T-helper 1 cell treated with Interleukin-12 subunit alpha and Interleukin-12 subunit beta and Interleukin-4 antibody, amounts not matched to agents 30 ng/mL and 1 ng/mL, for 36 hours (primary cell): ENCODE measurements at regions not wholly inside any gene's neighbourhood (a gene's known extent, or its start where the extent isn't known, plus 50 kb on each side); places are given as distances from the start of the nearest gene placed in this dataset.

ENCODE experiments used
- intact Hi-C: fragments of 100-400 bp; cut with micrococcal nuclease; formaldehyde crosslinking; loops from one replicate; pipeline ENCODE4 v1.15.1; 2024

DNA sequence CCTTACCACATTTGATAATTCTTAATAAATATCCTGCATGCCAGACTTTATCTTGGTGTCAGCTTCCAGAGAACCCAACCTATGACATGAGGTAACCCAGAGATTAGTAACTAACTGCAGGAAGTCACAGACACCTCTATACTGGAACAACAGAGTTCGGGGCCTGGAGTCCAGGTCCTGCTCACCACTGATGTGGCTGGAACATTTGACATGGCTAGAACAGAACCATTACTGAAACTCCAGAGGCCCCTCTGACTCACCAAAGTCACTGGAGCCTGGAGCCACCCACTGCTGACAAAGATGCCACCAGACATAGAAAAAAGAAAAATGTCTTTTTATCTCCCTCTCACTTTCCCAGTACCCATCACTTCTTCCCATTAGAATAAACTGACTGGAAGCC is 403.7 kb downstream of the MID1IP1 start:
- intact Hi-C loops, result no loop called here

DNA sequence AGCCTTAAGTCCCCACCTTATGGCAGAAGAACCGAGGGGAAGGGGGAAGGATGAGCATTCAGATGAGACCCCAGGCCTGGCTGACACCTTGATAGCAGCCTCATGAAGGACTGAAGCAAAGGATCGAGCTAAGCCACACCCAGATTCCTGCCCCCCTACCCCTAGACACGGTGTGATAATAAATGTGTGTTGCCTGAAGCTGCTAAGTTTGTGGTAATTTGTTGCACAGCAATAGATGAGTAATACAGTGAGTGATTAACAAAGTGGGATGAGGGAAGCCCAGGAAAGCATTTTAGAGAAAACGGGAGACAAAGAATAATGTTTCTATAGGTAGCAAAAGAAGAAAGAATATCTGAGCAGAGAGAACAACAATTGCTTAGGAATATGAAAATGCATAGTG is 404.2 kb downstream of the MID1IP1 start:
- intact Hi-C loops, result no loop called here

- intact Hi-C loops, result no loop called here
Measured at GRCh38 chrX:39206399-39207145, 405.3 kb downstream of the MID1IP1 start.

- intact Hi-C loops, result no loop called here
Measured at GRCh38 chrX:39211501-39211900, 410.2 kb downstream of the MID1IP1 start.

- intact Hi-C loops, result no loop called here
Measured at GRCh38 chrX:39212456-39212855, 411.2 kb downstream of the MID1IP1 start.

DNA sequence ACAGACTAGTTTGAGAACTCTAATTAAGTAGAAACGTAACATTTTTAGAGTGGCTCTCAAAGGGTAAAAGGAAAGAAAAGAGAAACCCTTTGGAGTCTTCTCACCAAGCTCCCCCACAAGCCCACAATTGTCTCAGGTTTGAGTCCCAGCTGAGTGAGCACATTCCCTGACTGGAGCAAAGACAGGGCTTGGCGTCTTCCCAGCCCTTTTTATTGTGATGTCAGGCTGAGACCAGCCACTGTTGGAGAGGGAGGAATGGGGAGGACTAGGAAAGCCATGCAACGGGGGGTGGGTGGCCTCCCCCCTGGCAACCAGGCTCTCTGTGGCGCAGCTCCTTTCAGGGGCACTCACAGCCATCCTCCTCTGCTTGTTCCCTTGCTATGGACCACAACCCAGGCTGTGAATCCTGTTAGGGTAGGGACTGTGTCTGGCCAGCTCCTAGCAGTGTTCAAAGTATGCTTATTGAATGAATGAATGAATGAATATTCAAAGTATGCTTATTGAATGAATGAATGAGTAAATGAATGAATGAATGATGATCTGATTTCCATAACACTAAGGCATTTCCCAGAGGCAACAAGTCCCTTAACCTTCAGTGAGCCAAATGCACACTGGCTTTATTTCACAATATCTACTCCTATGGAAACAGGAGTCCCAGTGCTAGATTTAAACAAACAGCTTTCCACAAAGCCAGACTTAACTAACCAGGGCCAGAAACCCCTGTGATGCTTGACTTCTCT is 413.3 kb downstream of the MID1IP1 start:
- intact Hi-C loops, result no loop called here

- intact Hi-C loops, result no loop called here
Measured at GRCh38 chrX:39220952-39221351, 419.7 kb downstream of the MID1IP1 start.

DNA sequence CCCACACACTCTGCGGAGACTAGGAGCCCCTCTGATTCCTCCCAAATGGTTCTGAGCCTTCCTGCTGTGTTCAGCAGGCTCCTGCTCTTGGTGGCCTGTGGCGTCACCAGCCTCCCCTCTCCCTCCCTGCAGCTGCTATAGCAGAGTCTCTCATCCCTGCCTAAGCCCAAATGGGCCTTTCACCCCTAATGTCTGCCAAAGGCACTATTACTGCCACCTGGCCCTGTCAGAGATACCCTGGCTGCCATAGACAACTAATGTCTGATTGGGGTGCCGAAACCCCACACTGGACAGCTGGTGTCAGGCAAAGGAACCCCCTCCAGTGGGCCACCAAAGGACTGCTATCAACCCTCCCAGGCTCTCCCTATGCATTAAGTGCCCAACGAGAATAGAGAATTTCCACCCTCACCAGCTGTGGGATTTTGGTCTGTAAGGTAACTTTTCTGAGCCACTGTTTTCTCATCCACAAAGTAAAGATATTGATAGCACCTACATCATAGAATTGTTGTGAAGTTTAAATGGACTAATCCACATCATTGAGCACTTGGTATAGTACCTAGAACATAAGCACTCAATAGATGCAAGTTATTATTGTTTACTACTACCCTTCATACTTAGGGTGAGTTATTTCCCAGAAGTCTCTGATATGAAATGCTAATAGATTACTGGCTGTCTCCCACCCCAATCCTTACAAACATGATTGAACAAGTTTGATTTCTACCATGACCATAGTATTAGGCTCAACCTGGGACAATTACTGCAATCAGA is 421.3 kb downstream of the MID1IP1 start:
- intact Hi-C loops, result no loop called here

DNA sequence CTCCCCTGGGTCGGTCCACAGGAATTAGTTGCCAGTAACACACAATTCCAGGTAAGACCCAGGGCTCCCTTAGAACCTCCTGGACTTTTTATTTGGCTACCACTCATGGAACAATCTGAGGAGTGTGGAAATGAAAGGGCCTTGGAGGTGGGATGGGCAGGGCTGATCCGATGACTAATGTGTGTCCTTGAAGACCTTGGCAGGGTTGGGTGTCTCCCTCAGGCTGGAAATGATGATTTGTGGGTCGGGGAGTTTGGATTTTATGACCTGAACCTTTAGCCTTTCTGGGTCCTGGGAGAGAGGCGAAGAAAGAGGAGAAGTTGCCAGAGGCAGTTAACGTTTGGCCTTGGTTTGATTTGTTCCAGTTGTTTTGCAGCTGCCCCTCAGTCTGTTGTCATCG is 425.0 kb downstream of the MID1IP1 start:
- intact Hi-C loops, result no loop called here

DNA sequence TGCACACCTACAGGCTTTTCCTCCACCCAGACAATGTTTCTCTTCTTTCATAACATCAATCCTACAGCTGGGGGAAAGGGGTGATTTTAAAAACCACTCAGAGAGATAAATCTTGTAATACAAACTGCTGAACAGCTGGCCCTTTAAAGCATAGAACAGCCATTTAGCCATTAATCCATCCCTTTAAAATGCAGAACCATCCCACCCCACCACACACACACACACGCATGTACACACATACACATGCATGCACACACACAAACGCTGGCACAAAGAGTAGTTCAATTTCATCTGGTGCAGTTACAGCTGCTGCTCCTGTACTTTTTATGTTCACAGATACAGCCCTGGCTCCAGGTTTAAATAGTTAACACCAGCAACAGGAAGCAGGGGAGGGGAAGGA is 426.1 kb downstream of the MID1IP1 start:
- intact Hi-C loops, result no loop called here

- intact Hi-C loops, result no loop called here
Measured at GRCh38 chrX:39238006-39238405, 436.7 kb downstream of the MID1IP1 start.

DNA sequence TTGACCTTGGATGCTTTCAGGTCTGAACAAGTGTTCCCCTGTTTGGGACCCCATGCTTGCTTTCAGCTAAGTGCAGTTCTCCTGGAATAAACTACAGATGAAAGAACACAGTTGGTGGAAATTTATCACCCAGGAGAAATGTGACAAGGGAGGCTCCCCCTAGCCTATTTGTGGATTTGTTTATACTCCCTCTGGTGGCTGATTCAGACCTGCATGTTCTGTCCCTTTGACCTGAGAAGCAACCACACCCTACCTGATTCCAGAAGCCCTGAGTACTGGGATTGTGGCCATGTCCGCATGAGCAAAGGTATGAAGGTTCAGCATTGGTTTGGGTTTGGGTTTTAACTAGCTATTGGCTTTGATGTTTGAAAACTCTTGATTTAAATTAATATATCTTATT is 440.9 kb downstream of the MID1IP1 start:
- intact Hi-C loops, result loop anchor here (1.0 kb wide), 2 partner anchors 80 to 488 kb away; no protein-coding TSS in a partner anchor

DNA sequence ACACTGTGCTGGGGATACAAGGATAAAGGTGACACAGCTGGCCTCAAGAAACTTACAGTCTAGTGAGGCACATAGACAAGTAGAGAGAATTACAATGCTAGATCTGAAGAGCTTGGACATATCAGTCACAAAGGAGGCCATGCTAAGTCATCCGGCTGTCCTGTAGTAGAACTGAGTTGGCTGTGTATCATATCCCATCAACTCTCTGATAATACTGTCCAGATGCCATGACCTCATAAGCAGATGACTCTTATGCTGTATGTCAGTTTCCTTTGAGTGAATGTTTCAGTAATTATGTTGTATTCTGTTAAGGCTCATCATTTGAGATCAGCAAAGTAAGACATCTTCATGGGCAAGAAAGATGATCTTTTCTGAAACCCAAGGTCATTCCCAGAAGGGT is 442.9 kb downstream of the MID1IP1 start:
- intact Hi-C loops, result no loop called here

- intact Hi-C loops, result no loop called here
Measured at GRCh38 chrX:39245024-39245423, 443.8 kb downstream of the MID1IP1 start.

GRCh38 chrX:39247536-39247935 is 446.3 kb downstream of the MID1IP1 start:
- intact Hi-C loops, result no loop called here

DNA sequence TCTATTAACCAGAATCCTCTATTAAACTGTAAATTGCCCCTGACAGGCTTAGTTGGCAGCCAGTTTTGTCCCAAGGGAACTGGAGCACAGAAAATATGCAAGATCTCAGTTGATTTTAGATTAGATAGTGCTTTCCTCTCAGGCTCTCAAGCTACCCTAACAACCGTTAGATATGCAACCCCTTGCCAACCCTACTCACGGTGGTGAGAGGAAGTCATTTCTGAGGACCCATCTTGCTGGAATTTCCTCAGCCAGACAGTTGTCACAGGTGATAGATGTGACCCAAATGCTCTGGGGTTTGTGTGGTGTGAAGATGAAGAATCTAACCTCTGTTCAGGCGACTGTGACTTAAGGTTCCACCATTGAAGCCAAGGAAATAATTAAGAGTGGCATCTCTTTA is 447.1 kb downstream of the MID1IP1 start:
- intact Hi-C loops, result no loop called here

- intact Hi-C loops, result no loop called here
Measured at GRCh38 chrX:39249999-39250398, 448.7 kb downstream of the MID1IP1 start.

- intact Hi-C loops, result no loop called here
Measured at GRCh38 chrX:39251995-39252394, 450.7 kb downstream of the MID1IP1 start.

DNA sequence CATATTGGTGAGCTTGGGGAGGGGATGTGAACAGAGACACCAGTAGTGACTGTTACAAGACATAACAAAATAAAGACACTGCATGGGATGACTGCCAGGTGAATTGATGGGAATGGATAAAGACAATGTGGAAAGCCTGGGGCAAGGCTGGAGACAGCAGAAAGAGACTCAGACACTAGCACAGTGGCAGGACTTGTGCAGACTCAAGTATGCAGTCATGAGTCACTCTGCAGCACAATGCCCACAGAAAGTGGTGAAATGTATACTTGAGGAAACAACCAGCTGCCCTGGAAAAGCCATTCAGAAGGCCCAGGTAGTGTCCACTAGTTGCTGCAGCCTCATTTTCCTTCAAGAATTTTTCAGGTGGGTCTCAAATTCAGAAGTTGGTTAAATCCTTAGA is 452.3 kb downstream of the MID1IP1 start:
- intact Hi-C loops, result no loop called here

DNA sequence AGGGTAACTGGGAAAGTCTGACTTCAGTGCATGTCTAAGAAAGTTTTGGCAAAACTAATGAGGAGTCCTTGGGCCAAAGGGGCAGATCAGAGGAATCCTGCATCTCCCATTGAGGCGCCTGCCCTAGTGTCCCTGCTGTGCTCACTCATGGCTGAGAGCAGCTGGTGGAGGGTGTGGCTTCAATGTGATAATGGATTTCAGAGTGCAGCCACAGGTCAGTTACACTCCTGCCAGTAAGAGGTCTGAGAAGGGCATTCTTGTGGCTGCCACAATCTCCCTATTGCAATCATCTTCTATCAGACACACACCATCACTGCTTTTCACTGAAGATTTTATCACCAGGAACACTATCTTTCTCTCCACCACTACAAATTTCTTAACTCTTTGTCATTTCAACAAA is 457.1 kb downstream of the MID1IP1 start:
- intact Hi-C loops, result no loop called here

DNA sequence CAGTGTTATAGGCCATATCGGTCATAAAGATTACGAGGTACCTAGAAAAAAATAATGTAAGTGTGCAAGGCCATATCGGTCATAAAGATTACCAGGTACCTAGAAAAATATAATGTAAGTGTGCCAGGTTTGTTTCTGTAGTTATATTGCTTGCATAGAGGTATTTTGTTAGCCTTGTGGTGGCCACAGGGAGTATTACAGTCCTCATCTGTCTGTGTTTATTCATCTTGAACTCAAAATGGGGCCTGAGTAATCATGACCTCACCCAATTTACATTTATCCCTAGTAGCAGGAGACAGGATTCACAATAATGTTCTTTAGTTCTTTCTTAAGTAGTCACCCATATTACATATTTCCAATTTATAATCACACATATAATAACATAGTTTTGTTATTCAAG is 459.7 kb downstream of the MID1IP1 start:
- intact Hi-C loops, result loop anchor here (1.0 to 10.0 kb wide), 7 partner anchors 76 to 904 kb away; no protein-coding TSS in a partner anchor
